Right ventricle myocardium superior (tissue), 1 donor: ENCODE measurements at regions not wholly inside any gene's neighbourhood (a gene's known extent, or its start where the extent isn't known, plus 50 kb on each side); places are given as distances from the start of the nearest gene placed in this dataset.

Experiments
- ATAC-seq: fragments of 200-7000 bp; cut with Tn5 transposase; one replicate; pipeline ENCODE4 v1.9.1; 2020; ENCODE audit warnings: mild to moderate bottlenecking; ENCODE audit not compliant: poor library complexity
- DNase-seq: peaks from one replicate; pipeline ENCODE4 v3.0.0-alpha.2; 2020
- intact Hi-C: fragments of 100-400 bp; cut with DNase I; formaldehyde crosslinking; loops from one replicate; pipeline ENCODE4 v1.11.2; 2022
- donor health status: DM: no; HTN: yes; CAD: no; lungs with severe emphysema.

DNA sequence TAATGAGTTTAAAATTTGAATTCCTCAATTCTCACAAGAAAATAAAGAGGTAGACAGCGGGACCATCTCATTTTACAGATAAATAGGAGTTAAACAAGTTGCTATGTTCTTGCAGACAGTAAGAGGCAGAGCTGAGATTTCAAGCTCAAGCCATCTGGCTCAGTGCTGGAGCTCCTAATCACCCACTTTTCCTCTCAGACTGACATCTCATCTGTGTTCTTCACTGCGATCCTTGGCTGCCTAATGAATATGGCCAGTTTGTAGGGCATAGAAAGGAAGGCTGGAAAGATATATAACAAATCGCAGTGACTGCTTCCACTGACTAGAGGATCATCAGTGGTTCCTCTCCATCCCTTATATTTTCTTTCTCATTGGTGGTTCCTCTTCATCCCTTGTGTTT, 151.2 kb downstream of the MPP7 start:
- intact Hi-C loops, result no loop called here
- ATAC-seq (no peak), DNase-seq (no peak)

DNA sequence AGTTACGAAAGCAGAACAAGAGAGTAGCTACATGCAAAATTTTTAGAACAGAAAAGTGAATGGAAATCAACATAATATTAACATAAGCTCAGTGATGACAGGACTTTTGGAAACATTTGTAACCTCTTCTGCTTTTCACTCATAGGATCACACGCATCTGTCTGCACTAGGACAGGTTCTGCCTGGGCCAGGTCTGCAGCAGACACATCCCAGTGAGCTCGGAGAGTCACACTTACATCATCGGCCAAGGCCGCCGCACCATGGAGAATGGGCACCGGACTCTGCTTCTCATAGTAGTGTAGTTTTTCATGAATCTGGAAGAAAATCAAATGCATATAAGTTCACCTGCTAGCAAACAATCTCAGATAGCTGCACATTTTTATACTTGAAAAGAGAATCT, 150.9 kb upstream of the ODAD2 start:
- DNase-seq, result no peak

DNA sequence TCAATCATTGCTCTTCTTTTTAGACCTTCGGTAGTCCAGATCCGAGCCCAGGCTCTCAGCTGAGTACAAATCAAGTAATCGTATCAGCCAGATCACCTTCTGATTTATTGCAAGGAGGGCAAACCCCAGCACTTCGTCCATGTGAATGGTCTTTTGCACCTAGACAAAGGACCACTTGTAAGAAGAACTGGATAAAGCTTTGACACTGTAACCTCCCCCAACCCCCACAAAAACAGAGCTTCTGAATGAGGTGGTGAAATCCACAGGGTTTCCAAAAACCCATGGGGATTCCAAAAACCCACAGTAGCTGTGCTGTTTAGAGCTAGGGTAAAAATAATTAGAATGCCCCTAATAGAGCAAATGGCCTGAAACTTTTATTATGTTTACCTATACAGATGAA, 148.8 kb upstream of the ODAD2 start:
- no peak for DNase-seq
- no peak for ATAC-seq

More for the DNA sequence above, 150.9 kb upstream of the ODAD2 start:
- intact Hi-C loops, result no loop called here
- ATAC-seq, result no peak

DNA sequence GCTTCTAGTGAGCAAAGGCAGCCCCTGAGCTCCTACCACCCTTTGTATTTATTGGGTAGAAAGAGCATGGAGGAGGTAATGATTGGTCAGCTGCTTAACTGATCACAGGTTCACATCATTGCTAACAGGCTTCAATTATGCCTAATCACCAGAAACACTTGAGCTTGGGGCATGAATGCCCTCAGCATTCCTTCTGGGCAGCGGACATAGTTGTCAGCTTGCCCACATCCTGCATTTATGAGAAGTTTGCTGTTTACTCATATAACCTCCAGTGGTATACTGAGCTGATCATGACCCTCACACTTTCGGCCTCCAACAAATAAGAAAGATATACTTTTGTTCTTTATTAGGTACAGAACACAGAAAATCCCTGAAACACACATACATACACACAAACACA, 140.3 kb upstream of the ODAD2 start:
- intact Hi-C loops, result no loop called here
- no peak for ATAC-seq
- no peak for DNase-seq

More for the DNA sequence above, 148.8 kb upstream of the ODAD2 start:
- intact Hi-C loops, result no loop called here

DNA sequence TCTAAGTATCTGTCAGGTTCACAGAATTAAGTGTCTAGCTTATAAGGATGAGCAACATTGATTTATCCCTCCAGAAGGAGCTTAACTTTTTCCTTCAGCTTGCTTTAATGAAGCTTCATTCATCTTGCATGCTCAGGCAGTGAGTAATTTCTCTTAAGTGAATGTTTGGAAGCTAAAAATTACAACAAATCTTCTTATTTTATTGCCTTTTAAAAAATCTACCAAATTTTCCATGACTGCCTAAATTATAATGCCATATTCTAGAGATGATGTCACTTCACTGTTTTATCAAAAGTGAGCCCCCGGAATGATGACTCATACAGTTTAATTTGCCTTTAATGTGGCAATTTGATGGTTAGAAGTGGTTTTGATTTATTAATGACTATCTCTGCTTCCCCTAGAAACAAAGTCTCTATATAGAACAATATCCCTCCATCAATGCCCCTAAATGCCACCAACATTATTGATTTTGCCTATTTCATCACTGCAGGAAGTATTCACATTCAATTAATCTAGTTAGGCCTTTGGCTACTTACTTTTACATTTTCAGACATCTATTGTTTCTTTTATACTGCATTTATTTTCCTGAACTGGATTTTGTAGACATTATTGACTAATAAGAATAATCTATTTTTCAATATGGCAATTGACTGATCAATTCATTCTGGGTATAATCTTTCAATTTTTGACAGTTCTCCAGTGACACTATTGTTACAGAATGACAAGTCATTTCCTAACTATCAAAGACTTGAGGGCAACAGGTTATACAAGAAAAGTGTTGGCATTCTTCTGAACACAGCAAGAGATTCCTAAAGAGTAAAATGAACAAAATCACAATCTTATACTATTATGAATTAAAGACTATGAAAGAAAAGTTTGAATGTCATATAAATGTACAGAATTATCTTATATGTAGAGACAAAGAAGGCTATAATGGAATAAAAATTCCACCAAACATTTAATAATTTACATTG, 139.3 kb upstream of the ODAD2 start:
- ATAC-seq, result no peak
- DNase-seq, result no peak
- intact Hi-C loops, result no loop called here

DNA sequence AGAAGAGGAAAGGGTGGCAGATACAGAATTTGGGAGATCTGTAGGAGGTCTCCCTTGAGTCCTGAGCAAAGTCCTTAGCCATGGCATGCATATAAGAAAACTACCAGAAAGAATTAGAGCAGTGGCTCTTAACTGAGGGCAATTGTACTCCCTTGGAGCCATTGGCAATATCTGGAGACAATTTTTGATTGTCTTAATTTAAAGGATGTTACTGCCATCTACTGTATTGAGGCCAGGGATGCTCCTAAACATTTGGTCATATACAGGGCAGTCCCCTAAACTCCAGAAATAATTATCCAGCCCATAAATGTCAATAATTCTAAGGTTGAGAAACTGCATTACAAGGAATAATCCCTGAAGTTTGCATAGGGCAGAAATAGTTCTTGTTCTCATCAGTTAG, 136.4 kb upstream of the ODAD2 start:
- ATAC-seq, result no peak
- intact Hi-C loops, result no loop called here
- no peak for DNase-seq

- no peak for DNase-seq
- intact Hi-C loops, result no loop called here
- ATAC-seq, result no peak
These were observed 131.4 kb upstream of the ODAD2 start for GRCh38 chr10:28130267-28130666.

DNA sequence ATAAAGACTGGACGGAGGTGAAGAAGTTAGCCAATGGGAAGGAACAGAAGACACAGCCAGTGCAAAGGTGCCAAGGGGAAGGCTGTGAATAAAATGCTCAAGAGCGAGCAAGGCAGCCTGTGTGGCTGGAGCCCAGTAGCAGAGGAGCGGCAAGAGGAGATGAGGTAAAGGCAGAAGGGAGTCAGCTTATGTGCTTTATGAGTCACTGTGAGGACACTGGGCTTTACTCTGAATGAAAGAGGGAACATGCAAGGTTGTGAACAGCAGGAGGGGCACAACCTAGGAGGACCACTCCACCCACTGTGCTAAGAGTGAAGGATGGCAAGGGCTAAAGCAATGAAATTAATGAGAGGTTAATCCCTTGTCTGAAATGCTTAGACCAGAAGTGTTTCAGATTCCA, 129.0 kb upstream of the ODAD2 start:
- DNase-seq, result no peak
- intact Hi-C loops, result no loop called here
- ATAC-seq, result no peak

- ATAC-seq, result no peak
- intact Hi-C loops, result no loop called here
- DNase-seq, result no peak
These were observed 126.8 kb upstream of the ODAD2 start for GRCh38 chr10:28125701-28126100.

GRCh38 chr10:28120795-28121194, 121.9 kb upstream of the ODAD2 start:
- ATAC-seq (no peak), DNase-seq (no peak)
- intact Hi-C loops, result no loop called here

DNA sequence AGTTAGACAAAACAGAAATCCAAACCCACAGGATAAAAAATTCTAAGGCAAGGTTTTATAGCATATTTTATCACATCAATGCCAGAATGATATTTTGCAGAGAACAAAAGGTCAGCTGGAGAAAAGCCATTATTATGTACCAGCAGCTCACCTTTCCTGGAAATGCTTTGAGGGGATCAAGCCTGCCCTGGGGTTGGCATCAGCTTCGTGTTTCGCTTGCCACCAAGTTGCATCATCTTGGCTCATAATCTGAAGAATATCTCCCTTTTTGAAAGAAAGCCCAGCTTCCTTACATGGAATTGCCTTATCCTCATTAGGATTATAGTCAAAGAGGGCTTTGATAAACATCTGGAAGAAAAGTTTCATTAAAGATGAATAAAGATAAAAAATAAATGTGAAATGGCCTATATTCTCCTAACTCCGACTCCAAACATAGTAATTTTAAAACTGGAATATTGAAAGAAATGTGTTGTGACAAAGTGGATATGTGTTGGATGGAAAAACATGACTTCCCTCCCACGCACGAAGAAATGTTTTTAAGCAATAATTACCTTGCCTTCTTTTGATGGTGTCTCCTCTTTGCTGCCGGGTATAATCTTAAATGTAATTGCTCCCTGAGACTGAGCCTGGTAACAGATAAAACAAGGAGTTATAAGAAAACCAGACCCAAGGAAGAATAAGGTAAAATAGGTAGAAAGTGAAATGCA, 121.3 kb upstream of the ODAD2 start:
- ATAC-seq, result no peak
- no peak for DNase-seq
- intact Hi-C loops, result no loop called here

DNA sequence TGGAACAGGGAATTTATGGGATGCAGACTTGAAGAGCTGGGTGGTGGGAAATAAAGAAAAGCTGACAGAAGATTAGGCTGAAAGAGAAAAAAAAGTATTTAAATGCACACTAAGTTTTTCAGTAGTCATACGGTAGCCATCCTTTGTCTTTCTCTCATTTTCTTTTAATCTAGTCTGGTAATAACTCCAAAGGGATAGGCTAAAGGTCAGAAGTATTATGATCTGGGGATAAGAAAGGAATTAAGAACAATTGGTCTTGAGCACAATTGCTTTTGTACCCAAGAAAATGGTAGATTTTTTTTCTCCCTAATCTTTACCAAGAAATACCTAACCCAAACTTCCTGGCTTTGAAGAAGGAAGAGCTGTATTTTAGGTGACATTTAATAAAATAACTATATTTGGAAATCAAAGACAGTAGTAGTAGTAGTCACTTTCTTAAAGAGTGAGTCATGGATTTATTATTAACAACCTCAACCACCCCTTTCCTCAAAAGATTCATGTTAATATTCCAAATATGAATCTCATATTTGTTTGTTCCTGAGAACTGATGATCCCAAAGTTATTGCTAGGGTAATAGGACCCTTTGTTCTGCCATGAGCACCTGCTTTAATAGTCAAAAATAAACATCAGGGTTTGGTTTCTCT, 120.2 kb upstream of the ODAD2 start:
- intact Hi-C loops, result no loop called here
- DNase-seq (no peak), ATAC-seq (no peak)

- ATAC-seq (no peak), DNase-seq (no peak)
- intact Hi-C loops, result no loop called here
These were observed 114.3 kb upstream of the ODAD2 start for GRCh38 chr10:28113202-28113601.

GRCh38 chr10:28111712-28112111, 112.8 kb upstream of the ODAD2 start:
- intact Hi-C loops, result no loop called here
- DNase-seq, result no peak
- ATAC-seq, result no peak

GRCh38 chr10:28105561-28105960, 106.7 kb upstream of the ODAD2 start:
- DNase-seq (no peak), ATAC-seq (no peak)
- intact Hi-C loops, result no loop called here

DNA sequence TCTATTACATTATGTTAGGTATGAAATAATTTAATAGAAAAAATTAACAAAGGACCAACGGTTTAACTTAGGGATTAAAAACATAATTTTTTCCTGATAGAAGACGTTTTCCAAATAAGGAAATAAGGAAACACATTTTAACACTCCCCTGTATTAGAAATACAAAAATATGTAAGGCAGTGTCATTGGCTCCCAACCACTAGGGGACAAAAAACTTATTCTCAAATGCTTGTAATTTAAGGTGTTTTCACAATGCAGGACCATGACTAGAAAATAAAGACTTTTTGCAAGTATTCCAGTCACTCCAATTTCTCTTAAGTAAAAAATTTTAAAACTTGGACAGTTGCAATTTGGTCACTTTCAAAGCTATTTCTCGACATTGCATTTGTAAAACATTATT, 98.8 kb upstream of the ODAD2 start:
- ATAC-seq, result no peak
- intact Hi-C loops, result no loop called here
- DNase-seq, result no peak

GRCh38 chr10:28095791-28096378, 97.0 kb upstream of the ODAD2 start:
- DNase-seq, result no peak
- intact Hi-C loops, result no loop called here
- no peak for ATAC-seq

DNA sequence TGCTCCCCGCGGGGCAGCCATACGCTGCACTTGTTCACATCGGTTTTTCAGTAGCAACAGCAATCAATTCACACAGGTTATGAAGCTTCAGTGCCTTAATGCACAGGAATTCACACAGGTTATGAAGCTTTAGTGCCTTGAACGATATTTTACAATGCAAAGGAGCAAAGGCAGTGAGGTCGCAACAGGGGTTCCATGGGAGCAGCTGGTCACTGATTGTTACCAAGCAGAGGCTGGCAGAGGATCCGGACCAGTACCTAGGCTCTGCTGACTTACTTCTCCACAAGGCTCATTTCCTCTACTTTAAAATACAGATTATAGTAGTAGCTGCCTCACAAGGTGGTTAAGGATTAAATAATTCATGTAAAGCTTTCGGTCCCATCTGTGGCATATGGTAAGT, 95.2 kb upstream of the ODAD2 start:
- no peak for DNase-seq
- ATAC-seq, result no peak
- intact Hi-C loops, result no loop called here

GRCh38 chr10:28091913-28092312, 93.0 kb upstream of the ODAD2 start:
- ATAC-seq, result no peak
- intact Hi-C loops, result no loop called here
- no peak for DNase-seq
